HG02642 (cell line): ENCODE measurements at regions not wholly inside any gene's neighbourhood (a gene's known extent, or its start where the extent isn't known, plus 50 kb on each side); places are given as distances from the start of the nearest gene placed in this dataset.

ENCODE experiments used
- ATAC-seq: cut with Tn5 transposase; IDR thresholded peaks from one replicate; pipeline ENCODE4 v1.9.1; 2021; ENCODE audit warnings: mild to moderate bottlenecking; ENCODE audit not compliant: unreplicated experiment, poor library complexity

- ATAC-seq = no peak
These were observed 89.7 kb upstream of the CNTN1 start for GRCh38 chr12:40602562-40602961.

DNA sequence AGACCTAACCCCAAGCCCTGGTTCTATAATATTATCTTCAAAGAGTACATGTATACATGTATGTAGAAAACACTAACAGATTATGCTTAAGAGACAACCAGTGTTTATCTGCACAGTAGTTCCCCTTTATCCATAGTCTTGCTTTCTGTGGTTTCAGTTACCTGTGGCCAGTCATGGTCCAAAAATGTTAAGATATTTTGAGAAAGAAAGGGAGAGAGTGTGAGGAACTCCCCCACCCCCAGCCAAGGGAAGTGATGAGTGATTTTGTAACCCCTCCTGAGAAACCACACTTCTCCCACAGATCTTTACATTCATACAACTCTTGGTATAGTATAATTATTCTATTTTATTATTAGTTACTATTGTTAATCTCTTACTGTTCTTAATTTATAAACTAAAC lies 77.3 kb upstream of the CNTN1 start:
- no peak for ATAC-seq

- ATAC-seq = no peak
These were observed 76.6 kb upstream of the CNTN1 start for GRCh38 chr12:40615590-40615989.

DNA sequence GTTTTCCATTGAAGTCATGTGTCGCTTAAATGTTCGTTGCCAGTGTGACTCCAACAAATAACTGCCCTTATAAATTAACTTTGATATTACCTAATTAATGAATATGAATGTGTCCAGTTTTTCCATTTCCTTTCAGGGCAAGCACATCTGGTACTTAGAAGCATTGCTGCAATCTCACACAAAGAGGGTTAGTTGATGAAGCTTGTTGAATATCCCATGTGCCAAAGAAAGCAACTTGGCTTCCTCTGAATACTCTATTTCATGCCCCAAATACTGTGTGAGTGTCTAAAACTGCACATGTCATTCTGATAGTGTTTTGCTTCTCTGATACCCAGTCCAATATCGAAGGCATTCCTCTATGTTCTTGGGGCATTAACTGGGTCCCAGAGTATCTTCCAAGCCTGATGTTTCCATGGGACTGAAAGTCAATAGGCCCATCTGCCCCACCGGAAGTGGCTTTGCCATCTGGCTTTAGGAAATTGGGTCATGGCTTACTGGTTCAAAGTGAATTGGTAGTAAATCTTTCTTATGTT lies 75.8 kb upstream of the CNTN1 start:
- no peak for ATAC-seq

GRCh38 chr12:40618636-40619035 lies 73.6 kb upstream of the CNTN1 start:
- ATAC-seq = no peak

DNA sequence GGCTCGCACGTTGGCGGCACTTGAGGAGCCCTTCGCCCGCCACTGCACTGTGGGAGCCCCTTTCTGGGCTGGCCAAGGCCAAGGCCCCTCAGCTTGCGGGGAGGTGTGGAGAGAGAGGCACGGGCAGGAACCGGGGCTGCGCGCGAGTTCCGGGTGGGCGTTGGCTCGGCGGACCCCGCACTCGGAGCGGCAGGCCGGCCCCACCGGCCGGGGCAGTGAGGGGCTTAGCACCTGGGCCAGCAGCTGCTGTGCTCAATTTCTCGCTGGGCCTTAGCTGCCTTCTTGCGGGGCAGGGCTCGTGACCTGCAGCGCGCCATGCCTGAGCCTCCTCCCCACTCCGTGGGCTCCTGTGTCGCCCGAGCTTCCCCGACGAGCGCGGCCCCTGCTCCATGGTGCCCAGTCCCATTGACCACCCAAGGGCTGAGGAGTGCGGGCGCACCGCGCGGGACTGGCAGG lies 71.6 kb upstream of the CNTN1 start:
- no peak for ATAC-seq

DNA sequence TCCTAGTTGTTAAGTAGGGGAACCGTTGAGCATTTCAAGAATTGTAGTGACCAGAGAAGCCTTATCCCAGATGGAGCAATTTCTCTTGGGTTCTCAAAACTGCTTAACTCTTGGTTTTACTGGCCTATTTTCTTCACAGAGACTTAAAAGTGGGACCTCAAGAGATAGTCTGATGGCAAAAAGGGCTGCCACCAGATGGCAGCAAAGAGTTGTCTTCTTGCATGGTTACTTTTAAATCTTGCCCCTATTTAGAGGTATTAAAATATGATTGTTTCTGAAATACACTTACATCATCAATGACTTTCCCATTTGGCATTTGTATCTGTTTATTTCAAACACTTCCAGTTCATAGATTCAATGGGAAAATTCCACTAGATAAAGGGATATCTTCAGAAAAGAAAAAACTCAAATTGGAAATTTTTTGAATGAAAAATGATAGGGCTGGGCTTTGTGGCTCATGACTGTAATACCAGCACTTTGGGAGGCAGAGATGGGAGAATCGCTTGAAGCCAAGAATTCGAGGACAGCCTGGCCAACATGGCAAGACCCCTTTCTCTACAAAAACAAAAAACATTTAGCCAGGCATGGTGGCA lies 69.9 kb upstream of the CNTN1 start:
- peak; percentile 78 for ATAC-seq

DNA sequence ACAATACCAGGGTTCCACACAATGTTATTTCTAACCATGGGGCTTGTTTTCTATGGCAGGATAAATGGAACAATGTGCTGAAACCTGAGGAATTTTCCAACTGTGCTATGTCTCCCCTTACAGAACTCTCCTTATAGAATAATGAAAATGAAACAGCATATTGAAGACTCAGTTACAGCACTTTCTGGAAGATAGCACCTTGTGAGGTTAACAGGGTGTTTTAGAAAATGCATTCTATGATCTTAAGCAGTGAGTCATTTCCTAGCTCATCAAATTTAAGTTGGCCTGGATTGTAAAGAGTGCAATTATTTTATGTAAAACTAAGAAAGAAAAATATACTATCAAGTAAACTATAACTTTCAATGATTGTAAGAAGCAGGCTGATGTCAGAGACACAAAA lies 60.1 kb upstream of the CNTN1 start:
- no peak for ATAC-seq

DNA sequence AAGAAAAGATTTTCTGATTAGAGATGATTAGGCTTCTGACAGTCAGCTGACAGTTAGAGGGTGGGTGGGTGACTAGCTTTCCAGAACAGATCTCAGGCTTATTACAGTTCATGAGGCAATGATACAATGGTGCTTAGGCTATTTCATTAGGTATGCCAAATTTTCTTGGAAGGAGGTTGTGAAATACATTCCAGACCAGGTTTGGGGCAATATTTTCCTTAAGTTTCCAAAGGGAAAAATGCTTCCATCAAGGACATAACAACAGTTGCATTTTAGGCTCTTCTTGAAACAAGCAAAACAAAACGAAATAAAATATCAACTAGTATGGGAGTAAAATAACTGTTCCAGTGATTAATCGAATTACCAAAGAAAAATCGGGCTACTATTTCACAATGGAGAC lies 59.3 kb upstream of the CNTN1 start:
- ATAC-seq = no peak

DNA sequence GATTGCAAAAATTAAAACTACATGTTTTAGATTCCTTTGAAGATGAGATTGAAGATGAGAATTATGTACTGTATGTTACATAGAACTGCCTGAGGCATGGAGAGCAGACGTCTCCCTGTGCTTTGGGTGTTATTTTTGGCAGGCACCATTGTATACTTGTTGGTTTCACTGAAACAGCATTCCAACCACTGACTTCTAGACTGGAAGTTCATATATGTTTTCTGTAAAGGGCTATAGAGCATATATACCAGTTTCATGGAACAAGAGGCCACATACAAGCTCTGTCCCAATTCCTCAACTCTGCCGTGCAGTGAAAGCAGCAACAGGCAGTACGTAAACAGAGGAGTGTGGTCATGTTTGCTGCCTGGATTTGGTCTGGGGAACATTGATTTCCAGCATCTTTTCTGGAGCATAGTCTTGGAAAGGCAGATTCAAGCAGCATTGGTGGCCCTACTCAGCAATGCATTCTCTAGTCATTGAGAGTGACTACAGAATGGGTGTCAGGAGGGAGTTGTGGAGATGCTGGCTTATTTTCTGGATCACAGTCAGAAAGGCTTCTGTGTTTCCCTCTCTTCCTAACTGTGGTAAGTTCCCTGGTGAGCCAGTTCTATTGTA lies 57.6 kb upstream of the CNTN1 start:
- no peak for ATAC-seq

GRCh38 chr12:40635141-40635731 lies 57.0 kb upstream of the CNTN1 start:
- ATAC-seq = no peak
